GM12878 (cell line): ENCODE measurements at regions not wholly inside any gene's neighbourhood (a gene's known extent, or its start where the extent isn't known, plus 50 kb on each side); places are given as distances from the start of the nearest gene placed in this dataset.

Experiments
- BCL11A ChIP-seq: IDR thresholded peaks from 2 replicates; pipeline ENCODE4 v1.6.1; 2011; ENCODE audit warnings: low read depth, low read length
- CREM ChIP-seq: IDR thresholded peaks from 2 replicates; pipeline ENCODE4 v1.6.1; 2014; ENCODE audit warnings: antibody characterized with exemption, low read depth
- E2F4 ChIP-seq: IDR thresholded peaks from 2 replicates; pipeline ENCODE4 v1.6.1; 2012; ENCODE audit warnings: low read depth, low read length, improper control_type of control experiment
- EZH2 ChIP-seq: IDR thresholded peaks from 2 replicates; pipeline ENCODE4 v1.6.1; 2012; ENCODE audit warnings: low read depth, mild to moderate bottlenecking, control low read depth, inconsistent platforms, low read length, borderline replicate concordance; ENCODE audit not compliant: control insufficient read depth
- FOXM1 ChIP-seq: IDR thresholded peaks from 2 replicates; pipeline ENCODE4 v1.6.1; 2012; ENCODE audit warnings: low read depth, mild to moderate bottlenecking, inconsistent platforms, low read length, moderate library complexity
- RFX5 ChIP-seq: IDR thresholded peaks from 2 replicates; pipeline ENCODE4 v1.6.1; 2011; ENCODE audit warnings: low read depth, low read length, improper control_type of control experiment
- ZZZ3 ChIP-seq: IDR thresholded peaks from 2 replicates; pipeline ENCODE4 v1.6.1; 2011; ENCODE audit warnings: low read depth; ENCODE audit not compliant: control insufficient read depth, insufficient read length
- TF ChIP-seq, protein P1 (sequence below): IDR thresholded peaks from 2 replicates; pipeline ENCODE4 v1.6.1; 2012; ENCODE audit warnings: low read length, inconsistent platforms
- TF ChIP-seq, protein P2 (sequence below), 3 experiments: IDR thresholded peaks in 2 of 3; conservative IDR thresholded peaks in 1 of 3; 2 replicates each; pipeline ENCODE4 v1.5.1; 2011; ENCODE audit warnings: low read depth in 3 of 3, low read length in 3 of 3, mild to moderate bottlenecking in 3 of 3, control low read depth in 2 of 3, moderate library complexity in 2 of 3, inconsistent platforms in 1 of 3, mixed read lengths in 1 of 3; ENCODE audit not compliant: control insufficient read depth in 2 of 3, insufficient read depth in 1 of 3; ENCODE audit errors: extremely low read depth in 1 of 3

GRCh38 chr5:145510324-145510723, 324.8 kb downstream of the PRELID2 start:
- TF ChIP-seq, protein P1, sequence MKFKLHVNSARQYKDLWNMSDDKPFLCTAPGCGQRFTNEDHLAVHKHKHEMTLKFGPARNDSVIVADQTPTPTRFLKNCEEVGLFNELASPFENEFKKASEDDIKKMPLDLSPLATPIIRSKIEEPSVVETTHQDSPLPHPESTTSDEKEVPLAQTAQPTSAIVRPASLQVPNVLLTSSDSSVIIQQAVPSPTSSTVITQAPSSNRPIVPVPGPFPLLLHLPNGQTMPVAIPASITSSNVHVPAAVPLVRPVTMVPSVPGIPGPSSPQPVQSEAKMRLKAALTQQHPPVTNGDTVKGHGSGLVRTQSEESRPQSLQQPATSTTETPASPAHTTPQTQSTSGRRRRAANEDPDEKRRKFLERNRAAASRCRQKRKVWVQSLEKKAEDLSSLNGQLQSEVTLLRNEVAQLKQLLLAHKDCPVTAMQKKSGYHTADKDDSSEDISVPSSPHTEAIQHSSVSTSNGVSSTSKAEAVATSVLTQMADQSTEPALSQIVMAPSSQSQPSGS, result no peak
- TF ChIP-seq E2F4 (no peak), EZH2 (no peak), RFX5 (no peak), FOXM1 (no peak), CREM (no peak), BCL11A (no peak), ZZZ3 (no peak)
- TF ChIP-seq, protein P2, sequence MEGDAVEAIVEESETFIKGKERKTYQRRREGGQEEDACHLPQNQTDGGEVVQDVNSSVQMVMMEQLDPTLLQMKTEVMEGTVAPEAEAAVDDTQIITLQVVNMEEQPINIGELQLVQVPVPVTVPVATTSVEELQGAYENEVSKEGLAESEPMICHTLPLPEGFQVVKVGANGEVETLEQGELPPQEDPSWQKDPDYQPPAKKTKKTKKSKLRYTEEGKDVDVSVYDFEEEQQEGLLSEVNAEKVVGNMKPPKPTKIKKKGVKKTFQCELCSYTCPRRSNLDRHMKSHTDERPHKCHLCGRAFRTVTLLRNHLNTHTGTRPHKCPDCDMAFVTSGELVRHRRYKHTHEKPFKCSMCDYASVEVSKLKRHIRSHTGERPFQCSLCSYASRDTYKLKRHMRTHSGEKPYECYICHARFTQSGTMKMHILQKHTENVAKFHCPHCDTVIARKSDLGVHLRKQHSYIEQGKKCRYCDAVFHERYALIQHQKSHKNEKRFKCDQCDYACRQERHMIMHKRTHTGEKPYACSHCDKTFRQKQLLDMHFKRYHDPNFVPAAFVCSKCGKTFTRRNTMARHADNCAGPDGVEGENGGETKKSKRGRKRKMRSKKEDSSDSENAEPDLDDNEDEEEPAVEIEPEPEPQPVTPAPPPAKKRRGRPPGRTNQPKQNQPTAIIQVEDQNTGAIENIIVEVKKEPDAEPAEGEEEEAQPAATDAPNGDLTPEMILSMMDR (IDR thresholded peaks at IDR 0.05 in 2 of 3, conservative IDR thresholded peaks at IDR 0.05 in 1 of 3; ENCODE audit: control insufficient read depth in 2 of 3, extremely low read depth in 1 of 3, insufficient read depth in 1 of 3, low read depth in 3 of 3, low read length in 3 of 3), result no peak
